OCI-LY7 (cell line): ENCODE measurements at regions not wholly inside any gene's neighbourhood (a gene's known extent, or its start where the extent isn't known, plus 50 kb on each side); places are given as distances from the start of the nearest gene placed in this dataset.

ENCODE experiments used
- BruUV-seq: library from RNA; stranded (reverse); fragments of 400-500 nt; replicated peaks from 2 replicates; lab custom pipeline; 2021; lab: Mats Ljungman, UMichigan
- CTCF ChIA-PET: fragments of 300-600 bp; sonication (Branson Sonifier 250); formaldehyde crosslinking; loops from one replicate; lab custom pipeline; 2022; ENCODE audit warnings: antibody characterized with exemption; ENCODE audit not compliant: unreplicated experiment; lab: Charles Lee
- POLR2A ChIA-PET: fragments of 300-600 bp; sonication (Branson Sonifier 250); formaldehyde crosslinking; loops from one replicate; lab custom pipeline; 2022; ENCODE audit warnings: antibody characterized with exemption; lab: Charles Lee
- DNase-seq: peaks from one replicate; pipeline ENCODE4 v3.0.0-alpha.2; 2015; ENCODE audit warnings: low spot score
- H2AFZ ChIP-seq: fragments of 200-600 bp; sonication (generic), shearing (Covaris generic); 2 replicates; pipeline ENCODE4 v1.6.1; 2014; ENCODE audit warnings: mild to moderate bottlenecking, antibody characterized with exemption, low read length, moderate library complexity
- H3K27ac ChIP-seq: fragments of 200-600 bp; sonication (generic); 2 replicates; pipeline ENCODE4 v1.5.1; 2014; ENCODE audit warnings: mixed run types, low read depth, mild to moderate bottlenecking, moderate library complexity, low read length, inconsistent platforms; ENCODE audit not compliant: poor library complexity, severe bottlenecking
- H3K36me3 ChIP-seq: fragments of 200-600 bp; sonication (generic); 2 replicates; pipeline ENCODE4 v1.6.1; 2014; ENCODE audit warnings: mild to moderate bottlenecking, antibody characterized with exemption, low read length, moderate library complexity, mixed read lengths; ENCODE audit not compliant: insufficient read depth
- H3K4me1 ChIP-seq: fragments of 200-600 bp; sonication (generic); 2 replicates; pipeline ENCODE4 v1.5.1; 2014; ENCODE audit warnings: mild to moderate bottlenecking, low read length; ENCODE audit not compliant: insufficient read depth, poor library complexity, severe bottlenecking
- H3K4me2 ChIP-seq: fragments of 200-600 bp; sonication (generic); 2 replicates; pipeline ENCODE4 v1.6.1; 2014; ENCODE audit warnings: mild to moderate bottlenecking, low read length
- H3K4me3 ChIP-seq: fragments of 200-600 bp; sonication (generic); 2 replicates; pipeline ENCODE4 v1.5.1; 2014; ENCODE audit warnings: mild to moderate bottlenecking, low read depth, low read length; ENCODE audit not compliant: poor library complexity, severe bottlenecking
- H3K79me2 ChIP-seq: fragments of 200-600 bp; sonication (generic); 2 replicates; pipeline ENCODE4 v1.6.1; 2016; ENCODE audit warnings: low read depth, mild to moderate bottlenecking, low read length, moderate library complexity, mixed read lengths; ENCODE audit not compliant: insufficient read depth
- H3K9me2 ChIP-seq: fragments of 200-600 bp; sonication (generic); 2 replicates; pipeline ENCODE4 v1.6.1; 2016; ENCODE audit warnings: mild to moderate bottlenecking, low read length, mixed read lengths; ENCODE audit not compliant: insufficient read depth
- H3K9me3 ChIP-seq: fragments of 200-600 bp; sonication (generic); 2 replicates; pipeline ENCODE4 v1.6.1; 2014; ENCODE audit warnings: mild to moderate bottlenecking, mixed run types, low read length, mixed read lengths
- H4K20me1 ChIP-seq: fragments of 200-600 bp; sonication (generic); 2 replicates; pipeline ENCODE4 v1.6.1; 2014; ENCODE audit warnings: mild to moderate bottlenecking, antibody characterized with exemption, low read length, moderate library complexity, mixed read lengths; ENCODE audit not compliant: insufficient read depth
- CTCF ChIP-seq: fragments of 200-600 bp; sonication (generic); conservative IDR thresholded peaks from 2 replicates; pipeline ENCODE4 v1.5.1; 2014; ENCODE audit warnings: mild to moderate bottlenecking, antibody characterized with exemption, low read length, moderate library complexity, mixed read lengths
- EZH2phosphoT487 ChIP-seq: fragments of 200-600 bp; sonication (generic); IDR thresholded peaks from 2 replicates; pipeline ENCODE4 v1.6.1; 2018; ENCODE audit warnings: low read depth, borderline replicate concordance, mild to moderate bottlenecking, mixed run types, antibody characterized with exemption, low read length, moderate library complexity, mixed read lengths
- intact Hi-C: fragments of 100-400 bp; cut with micrococcal nuclease; formaldehyde crosslinking; loops from one replicate; pipeline ENCODE4 v1.10.0; 2022; ENCODE audit not compliant: unreplicated experiment

DNA sequence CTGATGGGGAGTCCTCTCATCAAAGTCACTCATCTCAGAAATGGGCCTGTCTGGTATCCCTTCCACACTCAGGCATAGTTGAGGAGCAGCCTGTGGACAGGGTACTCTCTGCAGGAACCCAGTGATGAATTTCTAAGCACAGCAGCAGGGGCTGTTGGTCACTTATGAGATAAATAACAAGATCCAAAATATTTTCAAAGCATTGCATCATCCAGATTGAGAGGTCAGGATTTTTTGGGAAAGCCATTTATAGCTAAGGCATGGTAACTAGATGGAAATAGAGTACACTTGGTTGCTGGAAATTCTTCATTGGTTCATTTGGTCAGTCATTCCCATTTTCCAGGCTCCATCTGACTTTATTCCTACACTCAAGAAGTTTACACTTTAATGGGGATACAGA is 246.8 kb upstream of the RAI14 start:
- no peak overlapping the region for H3K27ac ChIP-seq
- H3K36me3 ChIP-seq: no peaks in the 10 kb centered on the region
- DNase-seq: no peak
- intact Hi-C loops: no loop called here
- H3K9me3 ChIP-seq: no peaks in the 10 kb centered on the region
- H2AFZ ChIP-seq: no peak overlapping the region
- ChIA-PET CTCF (no interaction called here), POLR2A (no interaction called here)
- BruUV-seq: no TSS peak
- no peaks in the 10 kb centered on the region for H4K20me1 ChIP-seq
- no peaks in the 10 kb centered on the region for H3K4me1 ChIP-seq
- TF ChIP-seq EZH2phosphoT487 (no peak), CTCF (no peak)
- no peaks in the 10 kb centered on the region for H3K9me2 ChIP-seq
- no peak overlapping the region for H3K4me3 ChIP-seq
- H3K79me2 ChIP-seq: no peaks in the 10 kb centered on the region
- no peak overlapping the region for H3K4me2 ChIP-seq

DNA sequence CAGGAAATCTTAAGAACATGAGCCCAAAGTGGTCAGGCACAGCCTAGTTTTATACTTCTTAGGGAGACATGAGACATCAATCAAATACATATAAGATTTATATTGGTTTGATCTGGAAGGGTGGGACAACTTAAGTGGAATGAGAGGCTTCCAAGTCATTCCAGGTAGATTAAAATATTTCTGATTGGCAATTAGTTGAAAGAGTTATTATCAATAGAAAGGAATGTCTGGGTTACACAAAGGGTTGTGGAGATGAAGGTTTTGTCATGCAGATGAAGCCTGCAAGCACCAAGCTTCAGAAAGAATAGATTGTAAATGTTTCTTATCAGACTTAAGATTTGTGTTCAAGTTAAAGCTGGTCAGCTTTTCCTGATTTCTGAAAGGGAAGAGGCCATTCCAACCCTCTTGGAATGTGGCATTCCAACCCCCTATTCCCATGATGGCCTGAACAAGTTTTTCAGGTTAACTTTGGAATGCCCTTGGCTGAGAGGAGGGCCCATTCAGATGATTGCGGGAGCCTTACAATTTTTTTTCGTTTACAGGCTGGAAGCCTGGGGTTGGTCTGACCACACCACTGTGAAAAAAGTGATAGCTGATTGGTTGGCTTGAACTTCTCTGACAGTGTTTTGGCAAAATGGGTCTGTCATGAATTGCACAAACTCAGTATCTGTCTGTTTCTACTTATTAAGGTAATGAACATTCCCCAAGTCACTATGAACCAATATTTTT is 245.6 kb upstream of the RAI14 start:
- ChIA-PET CTCF (no interaction called here), POLR2A (no interaction called here)
- no peak overlapping the region for H3K4me3 ChIP-seq
- intact Hi-C loops: no loop called here
- no peaks in the 10 kb centered on the region for H3K9me2 ChIP-seq
- H3K79me2 ChIP-seq: no peaks in the 10 kb centered on the region
- no peak for DNase-seq
- BruUV-seq: no TSS peak
- no peaks in the 10 kb centered on the region for H3K4me1 ChIP-seq
- H4K20me1 ChIP-seq: no peaks in the 10 kb centered on the region
- H3K36me3 ChIP-seq: no peaks in the 10 kb centered on the region
- no peak overlapping the region for H2AFZ ChIP-seq
- no peaks in the 10 kb centered on the region for H3K9me3 ChIP-seq
- H3K27ac ChIP-seq: no peak overlapping the region
- no peak for TF ChIP-seq EZH2phosphoT487
- TF ChIP-seq CTCF: no peak
- no peak overlapping the region for H3K4me2 ChIP-seq
